Body of pancreas (tissue), 4 donors: ENCODE measurements at regions not wholly inside any gene's neighbourhood (a gene's known extent, or its start where the extent isn't known, plus 50 kb on each side); places are given as distances from the start of the nearest gene placed in this dataset.

Experiments used
- CTCF ChIP-seq, 7 experiments: fragments of 450-650 bp in 4 of 7; fragments of 200-600 bp in 3 of 7; sonication (generic) in 3 of 7; IDR thresholded peaks; one replicate each; pipeline ENCODE4 v1.5.1; 2016 to 2019; ENCODE audit warnings: antibody characterized with exemption in 7 of 7
- POLR2A ChIP-seq, 3 donors: fragments of 450-650 bp; IDR thresholded peaks; one replicate each; pipeline ENCODE4 v1.6.1; 2016; ENCODE audit warnings: antibody characterized with exemption in 3 of 3, mild to moderate bottlenecking in 2 of 3

- no peak for TF ChIP-seq POLR2A (IDR thresholded peaks at IDR 0.05)
- TF ChIP-seq CTCF (IDR thresholded peaks at IDR 0.05) = no peak
Observed at GRCh38 chr3:64816355-64816754, 128.6 kb upstream of the ADAMTS9 start.
